GM23248 (cell line): ENCODE measurements at regions not wholly inside any gene's neighbourhood (a gene's known extent, or its start where the extent isn't known, plus 50 kb on each side); places are given as distances from the start of the nearest gene placed in this dataset.

Experiments used
- DNase-seq: peaks from one replicate; pipeline ENCODE4 v3.0.0-alpha.2; 2015
- H2AFZ ChIP-seq: fragments of 200-600 bp; sonication (generic); 2 replicates; pipeline ENCODE4 v1.6.1; 2016; ENCODE audit warnings: antibody characterized with exemption
- H3F3A ChIP-seq: fragments of 200-600 bp; sonication (generic); 2 replicates; pipeline ENCODE4 v1.6.1; 2016; ENCODE audit warnings: mild to moderate bottlenecking, antibody characterized with exemption, mixed run types; ENCODE audit not compliant: insufficient read depth
- H3K27ac ChIP-seq: fragments of 200-600 bp; sonication (generic); 2 replicates; pipeline ENCODE4 v1.5.1; 2016; ENCODE audit warnings: mild to moderate bottlenecking
- H3K27me3 ChIP-seq: fragments of 200-600 bp; sonication (generic); replicated peaks from 2 replicates; pipeline ENCODE4 v1.6.1; 2016; ENCODE audit warnings: mild to moderate bottlenecking; ENCODE audit not compliant: insufficient read depth
- H3K36me3 ChIP-seq: fragments of 200-600 bp; sonication (generic); 2 replicates; pipeline ENCODE4 v1.6.1; 2016; ENCODE audit warnings: low read depth, mild to moderate bottlenecking
- H3K4me1 ChIP-seq: fragments of 200-600 bp; sonication (generic); 2 replicates; pipeline ENCODE4 v1.6.1; 2016; ENCODE audit warnings: mild to moderate bottlenecking; ENCODE audit not compliant: insufficient read depth
- H3K4me2 ChIP-seq: fragments of 200-600 bp; sonication (generic); one replicate; pipeline ENCODE4 v1.6.1; 2016; ENCODE audit warnings: mild to moderate bottlenecking; ENCODE audit not compliant: unreplicated experiment
- H3K4me3 ChIP-seq: fragments of 200-600 bp; sonication (generic); 2 replicates; pipeline ENCODE4 v1.5.1; 2016; ENCODE audit warnings: mild to moderate bottlenecking
- H3K79me2 ChIP-seq: fragments of 200-600 bp; sonication (generic); 2 replicates; pipeline ENCODE4 v1.6.1; 2016; ENCODE audit warnings: mild to moderate bottlenecking; ENCODE audit not compliant: insufficient read depth
- H3K9ac ChIP-seq: fragments of 200-600 bp; sonication (generic); 2 replicates; pipeline ENCODE4 v1.6.1; 2016; ENCODE audit warnings: mild to moderate bottlenecking
- H3K9me2 ChIP-seq: fragments of 200-600 bp; sonication (generic); 2 replicates; pipeline ENCODE4 v1.6.1; 2016; ENCODE audit warnings: mixed run types, mild to moderate bottlenecking, moderate library complexity; ENCODE audit not compliant: insufficient read depth
- H3K9me3 ChIP-seq: fragments of 200-600 bp; sonication (generic); one replicate; pipeline ENCODE4 v1.6.1; 2017; ENCODE audit warnings: low read depth
- H4K20me1 ChIP-seq: fragments of 200-600 bp; sonication (generic); 2 replicates; pipeline ENCODE4 v1.6.0; 2016; ENCODE audit not compliant: insufficient read depth
- EZH2 ChIP-seq: fragments of 200-600 bp; sonication (generic); IDR thresholded peaks from 2 replicates; pipeline ENCODE4 v1.6.1; 2018; ENCODE audit warnings: antibody characterized with exemption, mild to moderate bottlenecking; ENCODE audit not compliant: insufficient read depth, poor library complexity, severe bottlenecking
- EZH2phosphoT487 ChIP-seq: fragments of 200-600 bp; sonication (generic); IDR thresholded peaks from 2 replicates; pipeline ENCODE4 v1.6.1; 2018; ENCODE audit warnings: antibody characterized with exemption, moderate library complexity, mild to moderate bottlenecking, low read depth; ENCODE audit not compliant: insufficient read depth
- WGBS, 2 experiments: methylation state at CpG; one replicate each; pipeline ENCODE4 v1.1.6; 2015 to 2017; ENCODE audit warnings: low lambda C conversion rate in 2 of 2, low coverage in 1 of 2; ENCODE audit errors: missing lambda C conversion rate in 2 of 2; 5-methylcytosine and 5-hydroxymethylcytosine counted together
- in situ Hi-C: fragments of 300-500 bp; cut with MboI; formaldehyde crosslinking; loops from 2 replicates; pipeline ENCODE4 v1.15.0; 2020

DNA sequence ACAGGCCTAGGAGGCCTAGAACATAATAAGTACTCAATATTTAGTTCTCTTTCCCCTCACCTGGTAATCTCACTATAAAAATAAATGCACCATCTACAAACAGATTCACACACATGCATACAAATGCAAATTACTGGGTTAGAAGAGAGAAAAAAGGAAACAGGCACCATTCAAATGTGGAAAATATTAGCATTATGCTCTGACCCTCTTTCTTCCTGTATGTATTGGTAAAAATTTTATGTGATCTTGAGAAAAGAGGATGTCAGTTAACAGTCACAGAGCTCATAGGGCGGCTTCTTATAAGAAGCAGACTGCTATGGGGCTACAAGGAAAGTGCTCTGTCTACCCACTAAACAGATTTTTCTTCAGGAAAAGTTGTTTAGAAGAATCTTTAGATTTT is 565.4 kb downstream of the LMO4 start:
- no peak overlapping the region for H3K4me2 ChIP-seq
- WGBS, 2 experiments = 84 to 100% methylated on average over 1 of the region's 1 CpG
- TF ChIP-seq EZH2phosphoT487 (no peak), EZH2 (no peak)
- H3K9ac ChIP-seq = no peak overlapping the region
- no peak overlapping the region for H2AFZ ChIP-seq
- no peaks in the 10 kb centered on the region for H4K20me1 ChIP-seq
- H3F3A ChIP-seq = no peaks in the 10 kb centered on the region
- no peak overlapping the region for H3K27ac ChIP-seq
- H3K4me1 ChIP-seq = no peaks in the 10 kb centered on the region
- no peaks in the 10 kb centered on the region for H3K27me3 ChIP-seq
- no peaks in the 10 kb centered on the region for H3K79me2 ChIP-seq
- no peaks in the 10 kb centered on the region for H3K9me2 ChIP-seq
- DNase-seq = no peak
- no peaks in the 10 kb centered on the region for H3K36me3 ChIP-seq
- no peak overlapping the region for H3K4me3 ChIP-seq
- H3K9me3 ChIP-seq = no peaks in the 10 kb centered on the region
- in situ Hi-C loops = no loop called here

GRCh38 chr1:87897481-87897880 is 568.8 kb downstream of the LMO4 start:
- Histone ChIP-seq H3K79me2 (no peaks in the 10 kb centered on the region), H3F3A (no peaks in the 10 kb centered on the region), H3K27me3 (no peaks in the 10 kb centered on the region), H3K9me3 (no peaks in the 10 kb centered on the region), H3K4me1 (no peaks in the 10 kb centered on the region), H3K9me2 (no peaks in the 10 kb centered on the region), H3K4me2 (no peak overlapping the region), H3K4me3 (no peak overlapping the region), H3K36me3 (no peaks in the 10 kb centered on the region), H3K9ac (no peak overlapping the region), H4K20me1 (no peaks in the 10 kb centered on the region), H3K27ac (no peak overlapping the region), H2AFZ (no peak overlapping the region)
- in situ Hi-C loops = no loop called here
- 10 to 15% methylated on average over 1 of the region's 1 CpG for WGBS, 2 experiments
- no peak for DNase-seq
- TF ChIP-seq EZH2phosphoT487 (no peak), EZH2 (no peak)

DNA sequence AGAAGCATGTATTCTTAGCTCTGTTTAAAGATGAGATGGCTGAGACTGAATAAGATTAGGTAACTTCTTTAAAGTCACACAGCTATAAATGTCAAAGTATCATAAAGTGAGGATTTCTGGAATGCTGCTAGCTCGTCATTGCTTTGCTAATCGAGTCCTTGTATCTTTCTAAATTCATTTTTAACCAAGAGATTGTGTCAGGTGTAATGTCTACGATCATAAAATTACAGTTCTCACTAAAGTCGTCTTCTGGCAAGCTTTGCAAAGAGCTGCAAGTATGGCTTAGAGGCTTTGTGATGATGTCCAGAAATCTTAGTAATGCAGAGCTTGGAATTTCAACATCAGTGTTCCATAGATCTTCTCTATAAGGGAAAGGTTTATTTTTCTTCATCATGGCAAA is 569.8 kb downstream of the LMO4 start:
- Histone ChIP-seq H3K27ac (no peak overlapping the region), H3K9ac (no peak overlapping the region), H3K4me1 (no peaks in the 10 kb centered on the region), H2AFZ (no peak overlapping the region), H3F3A (no peaks in the 10 kb centered on the region), H3K27me3 (no peaks in the 10 kb centered on the region), H4K20me1 (no peaks in the 10 kb centered on the region), H3K4me2 (no peak overlapping the region), H3K9me2 (no peaks in the 10 kb centered on the region), H3K36me3 (no peaks in the 10 kb centered on the region), H3K79me2 (no peaks in the 10 kb centered on the region), H3K9me3 (no peaks in the 10 kb centered on the region), H3K4me3 (no peak overlapping the region)
- WGBS, 2 experiments = 45 to 49% methylated on average over 4 of the region's 4 CpGs
- in situ Hi-C loops = no loop called here
- DNase-seq = no peak
- no peak for TF ChIP-seq EZH2
- no peak for TF ChIP-seq EZH2phosphoT487

DNA sequence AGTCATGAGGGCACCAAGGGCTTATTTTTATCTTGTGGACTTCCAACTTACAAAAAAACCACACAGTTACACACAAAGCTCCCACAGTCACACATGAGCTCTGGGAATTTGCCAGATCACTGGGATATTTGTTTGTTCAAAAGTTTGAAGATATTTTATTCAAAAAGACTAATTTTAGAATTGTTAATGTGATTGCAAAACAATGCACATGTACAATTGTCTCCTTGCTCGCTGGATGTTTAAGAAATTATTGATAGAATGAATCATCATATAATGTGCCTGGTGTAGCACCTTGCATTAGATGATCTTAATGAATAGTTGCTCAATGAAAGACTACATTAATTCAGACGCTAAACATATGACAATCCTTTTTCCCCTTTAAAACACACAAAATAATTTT is 570.3 kb downstream of the LMO4 start:
- H3K4me3 ChIP-seq = no peak overlapping the region
- no peaks in the 10 kb centered on the region for H3K9me3 ChIP-seq
- H3K4me1 ChIP-seq = no peaks in the 10 kb centered on the region
- no peaks in the 10 kb centered on the region for H3K27me3 ChIP-seq
- no peak overlapping the region for H3K27ac ChIP-seq
- no peaks in the 10 kb centered on the region for H3K79me2 ChIP-seq
- WGBS, 2 experiments = 44 to 52% methylated on average over 2 of the region's 2 CpGs
- H2AFZ ChIP-seq = no peak overlapping the region
- no peak for TF ChIP-seq EZH2phosphoT487
- TF ChIP-seq EZH2 = no peak
- no peaks in the 10 kb centered on the region for H4K20me1 ChIP-seq
- no peak for DNase-seq
- in situ Hi-C loops = no loop called here
- no peaks in the 10 kb centered on the region for H3F3A ChIP-seq
- H3K9me2 ChIP-seq = no peaks in the 10 kb centered on the region
- H3K4me2 ChIP-seq = no peak overlapping the region
- H3K9ac ChIP-seq = no peak overlapping the region
- H3K36me3 ChIP-seq = no peaks in the 10 kb centered on the region

DNA sequence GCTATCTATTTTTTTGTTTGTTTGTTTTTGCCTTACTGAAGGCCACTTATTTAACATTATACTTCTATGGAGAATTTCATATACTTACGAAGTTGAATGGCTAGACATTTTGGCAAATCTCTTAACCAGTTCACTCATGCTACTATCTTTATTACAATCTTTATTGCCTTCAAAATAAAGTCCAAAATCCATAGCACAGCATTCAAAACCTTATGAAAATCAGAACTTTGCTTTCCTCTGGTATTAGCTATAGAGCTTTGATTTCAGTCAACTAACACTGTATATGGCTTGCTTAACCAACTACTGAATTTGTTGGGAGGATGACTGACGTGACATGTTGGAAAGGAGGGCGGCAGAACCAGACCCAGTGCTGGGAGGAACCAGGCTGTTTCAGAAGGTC is 571.1 kb downstream of the LMO4 start:
- H3F3A ChIP-seq = no peaks in the 10 kb centered on the region
- no peak overlapping the region for H3K4me3 ChIP-seq
- TF ChIP-seq EZH2 = no peak
- no peak for TF ChIP-seq EZH2phosphoT487
- 82 to 90% methylated on average over 3 of the region's 3 CpGs for WGBS, 2 experiments
- H3K79me2 ChIP-seq = no peaks in the 10 kb centered on the region
- H3K9ac ChIP-seq = no peak overlapping the region
- no peak overlapping the region for H3K27ac ChIP-seq
- no peaks in the 10 kb centered on the region for H3K9me3 ChIP-seq
- H3K36me3 ChIP-seq = no peaks in the 10 kb centered on the region
- H3K27me3 ChIP-seq = no peaks in the 10 kb centered on the region
- H3K4me1 ChIP-seq = no peaks in the 10 kb centered on the region
- no peak for DNase-seq
- in situ Hi-C loops = no loop called here
- no peaks in the 10 kb centered on the region for H4K20me1 ChIP-seq
- no peaks in the 10 kb centered on the region for H3K9me2 ChIP-seq
- H3K4me2 ChIP-seq = no peak overlapping the region
- H2AFZ ChIP-seq = no peak overlapping the region
